ENCODE measurements at regions not wholly inside any gene's neighbourhood (a gene's known extent, or its start where the extent isn't known, plus 50 kb on each side); places are given as distances from the start of the nearest gene placed in this dataset.
A peak's percentile ranks its signal among the peaks of the same experiment; 100 is the strongest.

DNA sequence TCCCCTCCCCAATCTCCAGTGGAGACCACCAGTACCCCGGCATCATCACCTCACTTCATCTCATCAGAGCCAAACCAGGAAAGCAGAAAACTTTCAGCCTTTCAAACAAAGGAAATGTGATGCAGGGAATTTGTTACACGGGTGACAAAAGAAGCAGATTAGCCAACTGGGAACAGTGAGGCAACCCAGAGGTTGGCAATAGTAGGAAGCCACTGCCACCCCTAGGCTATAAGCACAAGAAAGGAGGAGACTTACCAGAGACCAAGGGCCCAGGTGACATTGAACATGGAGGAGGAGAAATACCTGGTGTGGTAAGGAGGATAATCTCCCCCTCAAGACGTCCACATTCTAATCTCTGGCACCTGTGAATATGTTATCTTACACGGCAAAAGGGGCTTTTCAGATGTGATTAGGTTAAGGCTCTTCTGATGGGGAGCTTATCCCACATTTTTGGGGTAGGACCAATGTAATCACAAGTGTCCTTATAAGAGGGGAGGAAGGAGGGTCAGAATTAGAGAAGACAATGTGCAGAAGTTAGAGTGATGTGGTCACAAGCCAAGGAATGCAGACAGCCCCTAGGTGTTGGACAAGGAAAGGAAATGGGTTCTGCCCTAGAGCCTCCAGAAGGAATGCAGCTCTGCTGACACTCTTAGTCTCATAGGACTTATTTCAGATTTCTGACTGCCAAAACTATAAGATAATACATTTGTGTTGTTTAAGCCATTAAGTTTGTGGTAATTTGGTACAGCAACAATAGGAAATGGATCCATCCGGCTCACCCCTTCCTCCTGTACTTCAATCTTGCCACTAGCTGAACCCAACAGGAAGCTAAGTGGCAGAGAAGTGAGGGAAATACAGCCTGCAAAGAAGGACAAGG is 83.6 kb upstream of the VAV3 start:
- Histone ChIP-seq H3K36me3 (ENCODE audit: low read depth) (no peaks in the 10 kb centered on the region), H3K4me1 (ENCODE audit: insufficient read depth, poor library complexity, severe bottlenecking) (peaks cover 6% of the 10 kb centered on the region), H3K27me3 (ENCODE audit: insufficient read depth, poor library complexity, severe bottlenecking) (no peaks in the 10 kb centered on the region), H3K9me3 (ENCODE audit: severe bottlenecking) (no peaks in the 10 kb centered on the region), H3K4me3 (ENCODE audit: severe bottlenecking) (no peak overlapping the region), H3K27ac (ENCODE audit: poor library complexity, severe bottlenecking) (no peak overlapping the region)
- ATAC-seq (ENCODE audit: low read depth) (no peak), DNase-seq (ENCODE audit: low spot score) (no peak)
- TF ChIP-seq, protein P1, sequence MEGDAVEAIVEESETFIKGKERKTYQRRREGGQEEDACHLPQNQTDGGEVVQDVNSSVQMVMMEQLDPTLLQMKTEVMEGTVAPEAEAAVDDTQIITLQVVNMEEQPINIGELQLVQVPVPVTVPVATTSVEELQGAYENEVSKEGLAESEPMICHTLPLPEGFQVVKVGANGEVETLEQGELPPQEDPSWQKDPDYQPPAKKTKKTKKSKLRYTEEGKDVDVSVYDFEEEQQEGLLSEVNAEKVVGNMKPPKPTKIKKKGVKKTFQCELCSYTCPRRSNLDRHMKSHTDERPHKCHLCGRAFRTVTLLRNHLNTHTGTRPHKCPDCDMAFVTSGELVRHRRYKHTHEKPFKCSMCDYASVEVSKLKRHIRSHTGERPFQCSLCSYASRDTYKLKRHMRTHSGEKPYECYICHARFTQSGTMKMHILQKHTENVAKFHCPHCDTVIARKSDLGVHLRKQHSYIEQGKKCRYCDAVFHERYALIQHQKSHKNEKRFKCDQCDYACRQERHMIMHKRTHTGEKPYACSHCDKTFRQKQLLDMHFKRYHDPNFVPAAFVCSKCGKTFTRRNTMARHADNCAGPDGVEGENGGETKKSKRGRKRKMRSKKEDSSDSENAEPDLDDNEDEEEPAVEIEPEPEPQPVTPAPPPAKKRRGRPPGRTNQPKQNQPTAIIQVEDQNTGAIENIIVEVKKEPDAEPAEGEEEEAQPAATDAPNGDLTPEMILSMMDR (IDR thresholded peaks at IDR 0.05; ENCODE audit: poor library complexity, severe bottlenecking) = no peak

DNA sequence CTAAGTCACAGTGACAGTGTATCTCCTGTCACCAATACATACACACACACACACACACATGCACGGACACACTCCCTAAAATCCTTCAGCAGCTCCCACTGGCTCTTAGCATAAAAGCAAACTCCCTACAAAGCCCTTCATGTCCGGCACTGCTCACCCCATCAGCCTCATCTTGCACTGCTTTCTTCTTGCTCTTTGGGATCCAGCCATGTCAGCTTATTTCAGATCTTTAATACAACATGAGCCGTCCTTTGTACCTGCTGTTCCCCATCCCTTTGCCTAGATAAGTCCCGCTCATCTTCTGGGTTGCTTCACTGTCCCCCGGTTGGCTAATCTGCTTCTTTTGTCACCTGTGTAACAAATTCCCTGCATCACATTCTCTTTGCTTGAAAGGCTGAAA is 82.1 kb upstream of the VAV3 start:
- H3K4me3 ChIP-seq (ENCODE audit: severe bottlenecking) = no peak overlapping the region
- no peaks in the 10 kb centered on the region for H3K9me3 ChIP-seq (ENCODE audit: severe bottlenecking)
- no peak overlapping the region for H3K27ac ChIP-seq (ENCODE audit: poor library complexity, severe bottlenecking)
- ATAC-seq (ENCODE audit: low read depth) (no peak), DNase-seq (ENCODE audit: low spot score) (no peak)
- no peaks in the 10 kb centered on the region for H3K36me3 ChIP-seq (ENCODE audit: low read depth)
- TF ChIP-seq, protein P1 (IDR thresholded peaks at IDR 0.05; ENCODE audit: poor library complexity, severe bottlenecking) = no peak
- H3K27me3 ChIP-seq (ENCODE audit: insufficient read depth, poor library complexity, severe bottlenecking) = no peaks in the 10 kb centered on the region
- peaks cover 6% of the 10 kb centered on the region for H3K4me1 ChIP-seq (ENCODE audit: insufficient read depth, poor library complexity, severe bottlenecking)

GRCh38 chr1:108046026-108046425 is 81.0 kb upstream of the VAV3 start:
- TF ChIP-seq, protein P1 (IDR thresholded peaks at IDR 0.05; ENCODE audit: poor library complexity, severe bottlenecking) = no peak
- peak; percentile 76 for ATAC-seq (ENCODE audit: low read depth)
- no peaks in the 10 kb centered on the region for H3K9me3 ChIP-seq (ENCODE audit: severe bottlenecking)
- no peak overlapping the region for H3K4me3 ChIP-seq (ENCODE audit: severe bottlenecking)
- peaks cover 6% of the 10 kb centered on the region for H3K4me1 ChIP-seq (ENCODE audit: insufficient read depth, poor library complexity, severe bottlenecking)
- no peak for DNase-seq (ENCODE audit: low spot score)
- H3K36me3 ChIP-seq (ENCODE audit: low read depth) = no peaks in the 10 kb centered on the region
- H3K27me3 ChIP-seq (ENCODE audit: insufficient read depth, poor library complexity, severe bottlenecking) = no peaks in the 10 kb centered on the region
- no peak overlapping the region for H3K27ac ChIP-seq (ENCODE audit: poor library complexity, severe bottlenecking)

DNA sequence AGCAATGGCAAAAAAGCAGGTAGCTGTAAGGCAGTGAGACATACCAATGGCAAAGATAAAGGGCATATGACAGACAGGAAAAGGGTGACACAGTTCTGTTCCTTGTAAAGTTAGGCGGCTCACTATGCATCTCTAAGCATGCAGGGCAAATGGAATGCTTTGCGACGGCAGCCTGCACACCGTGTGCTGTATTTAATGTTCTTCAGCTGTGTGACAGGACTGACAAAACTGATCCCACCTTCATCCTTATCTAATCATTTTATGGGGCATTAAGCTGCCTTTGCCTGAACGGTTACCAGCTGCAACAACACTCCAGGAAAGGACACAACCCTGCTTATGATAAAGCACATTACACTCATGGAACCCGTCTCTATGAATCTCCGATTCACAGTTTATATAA is 80.5 kb upstream of the VAV3 start:
- no peaks in the 10 kb centered on the region for H3K27me3 ChIP-seq (ENCODE audit: insufficient read depth, poor library complexity, severe bottlenecking)
- TF ChIP-seq, protein P1 (IDR thresholded peaks at IDR 0.05; ENCODE audit: poor library complexity, severe bottlenecking) = no peak
- no peak overlapping the region for H3K4me3 ChIP-seq (ENCODE audit: severe bottlenecking)
- H3K36me3 ChIP-seq (ENCODE audit: low read depth) = no peaks in the 10 kb centered on the region
- ATAC-seq (ENCODE audit: low read depth) (no peak), DNase-seq (ENCODE audit: low spot score) (no peak)
- H3K9me3 ChIP-seq (ENCODE audit: severe bottlenecking) = no peaks in the 10 kb centered on the region
- no peak overlapping the region for H3K27ac ChIP-seq (ENCODE audit: poor library complexity, severe bottlenecking)
- H3K4me1 ChIP-seq (ENCODE audit: insufficient read depth, poor library complexity, severe bottlenecking) = peaks cover 6% of the 10 kb centered on the region

DNA sequence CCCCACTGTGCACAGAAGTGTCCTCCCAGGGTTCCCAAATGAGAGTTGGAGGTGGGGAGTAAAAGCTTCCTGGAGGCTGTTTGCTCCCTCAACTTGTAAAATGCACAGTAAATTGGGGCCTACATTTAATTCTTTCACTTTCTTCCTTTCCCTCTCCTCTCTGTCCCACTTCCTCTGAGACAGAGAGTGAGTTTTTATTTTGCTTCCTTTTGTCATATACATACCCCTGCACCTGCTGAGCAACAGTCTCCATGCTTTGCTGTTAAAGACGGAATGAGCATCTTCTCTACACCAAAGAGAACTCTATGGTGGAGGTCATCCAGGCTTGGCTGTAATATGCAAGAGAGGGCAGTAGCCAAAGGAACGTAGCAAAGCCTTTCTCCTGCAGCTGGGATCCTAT is 79.3 kb upstream of the VAV3 start:
- TF ChIP-seq, protein P1 (IDR thresholded peaks at IDR 0.05; ENCODE audit: poor library complexity, severe bottlenecking) = no peak
- ATAC-seq (ENCODE audit: low read depth) (no peak), DNase-seq (ENCODE audit: low spot score) (no peak)
- H3K36me3 ChIP-seq (ENCODE audit: low read depth) = no peaks in the 10 kb centered on the region
- H3K4me1 ChIP-seq (ENCODE audit: insufficient read depth, poor library complexity, severe bottlenecking) = peaks cover 6% of the 10 kb centered on the region
- H3K4me3 ChIP-seq (ENCODE audit: severe bottlenecking) = no peak overlapping the region
- no peaks in the 10 kb centered on the region for H3K27me3 ChIP-seq (ENCODE audit: insufficient read depth, poor library complexity, severe bottlenecking)
- no peaks in the 10 kb centered on the region for H3K9me3 ChIP-seq (ENCODE audit: severe bottlenecking)
- no peak overlapping the region for H3K27ac ChIP-seq (ENCODE audit: poor library complexity, severe bottlenecking)
